CD8-positive, alpha-beta memory T cell (primary cell): ENCODE measurements at regions not wholly inside any gene's neighbourhood (a gene's known extent, or its start where the extent isn't known, plus 50 kb on each side); places are given as distances from the start of the nearest gene placed in this dataset.

Experiments used
- CTCF ChIA-PET: fragments of 350-600 bp; sonication (Branson Sonifier 250); formaldehyde crosslinking; loops from one replicate; lab custom pipeline; 2021; ENCODE audit warnings: antibody characterized with exemption; lab: Charles Lee
- POLR2A ChIA-PET: fragments of 350-600 bp; sonication (Branson Sonifier 250); formaldehyde crosslinking; loops from one replicate; lab custom pipeline; 2021; ENCODE audit warnings: antibody characterized with exemption; lab: Charles Lee
- DNase-seq, 5 donors: peaks; one replicate each; pipeline versions ENCODE4 v3.0.0 to v3.0.0-alpha.2; 2020 to 2022; ENCODE audit warnings: mixed read lengths in 1 of 5
- H3K27ac ChIP-seq: one replicate; pipeline ENCODE4 v1.7.0; 2013; ENCODE audit warnings: low read depth, mild to moderate bottlenecking, low read length, moderate library complexity
- H3K27me3 ChIP-seq: 2 replicates; pipeline ENCODE4 v1.7.0; 2013; ENCODE audit warnings: low read length, mild to moderate bottlenecking; ENCODE audit not compliant: insufficient read depth, poor library complexity, severe bottlenecking
- H3K36me3 ChIP-seq: 2 replicates; pipeline ENCODE4 v1.7.0; 2013; ENCODE audit warnings: mild to moderate bottlenecking, low read length, moderate library complexity; ENCODE audit not compliant: insufficient read depth
- H3K4me1 ChIP-seq: 2 replicates; pipeline ENCODE4 v1.7.0; 2013; ENCODE audit warnings: mild to moderate bottlenecking, low read length, moderate library complexity; ENCODE audit not compliant: insufficient read depth
- H3K4me3 ChIP-seq: 2 replicates; pipeline ENCODE4 v1.7.0; 2013; ENCODE audit warnings: mild to moderate bottlenecking, low read length
- H3K9me3 ChIP-seq: 2 replicates; pipeline ENCODE4 v1.7.0; 2013; ENCODE audit warnings: mild to moderate bottlenecking, low read length
- H3K27ac Mint-ChIP-seq, 8 donors: one replicate each; pipeline ENCODE4 v1.8.0; 2020 to 2021; ENCODE audit warnings: mixed read lengths in 8 of 8, mild to moderate bottlenecking in 6 of 8, inconsistent platforms in 3 of 8, moderate library complexity in 3 of 8
- H3K27me3 Mint-ChIP-seq, 2 donors: one replicate each; pipeline ENCODE4 v1.8.0; 2020 to 2021; ENCODE audit warnings: mixed read lengths in 2 of 2, mild to moderate bottlenecking in 1 of 2, moderate library complexity in 1 of 2
- H3K36me3 Mint-ChIP-seq, 3 donors: one replicate each; pipeline ENCODE4 v1.8.0; 2020 to 2021; ENCODE audit warnings: mixed read lengths in 3 of 3, inconsistent platforms in 1 of 3, mild to moderate bottlenecking in 1 of 3
- H3K4me1 Mint-ChIP-seq, 3 donors: one replicate each; pipeline ENCODE4 v1.8.0; 2020 to 2021; ENCODE audit warnings: mixed read lengths in 3 of 3, inconsistent platforms in 1 of 3, mild to moderate bottlenecking in 1 of 3
- H3K4me3 Mint-ChIP-seq, 7 donors: one replicate each; pipeline ENCODE4 v1.8.0; 2020 to 2021; ENCODE audit warnings: mixed read lengths in 7 of 7, mild to moderate bottlenecking in 6 of 7, moderate library complexity in 4 of 7, inconsistent platforms in 2 of 7
- H3K9me3 Mint-ChIP-seq, 5 donors: one replicate each; pipeline ENCODE4 v1.8.0; 2020 to 2022; ENCODE audit warnings: mixed read lengths in 5 of 5, mild to moderate bottlenecking in 3 of 5, moderate library complexity in 2 of 5, inconsistent platforms in 1 of 5

- no peak overlapping the region for H3K27ac Mint-ChIP-seq
Measured at GRCh38 chr11:97972731-97973130, 1048.0 kb upstream of the CNTN5 start.

GRCh38 chr11:97973352-97973857 lies 1047.3 kb upstream of the CNTN5 start:
- Mint-ChIP-seq H3K27me3 (no peaks in the 10 kb centered on the region), H3K27ac (no peak overlapping the region), H3K36me3 (no peaks in the 10 kb centered on the region), H3K4me1 (no peaks in the 10 kb centered on the region), H3K4me3 (no peak overlapping the region), H3K9me3 (peaks cover 2 to 17% (median 7%) of the 10 kb centered on the region in 5 donors)
- Histone ChIP-seq H3K9me3 (no peaks in the 10 kb centered on the region), H3K36me3 (no peaks in the 10 kb centered on the region), H3K27me3 (no peaks in the 10 kb centered on the region), H3K4me1 (no peaks in the 10 kb centered on the region), H3K27ac (peak overlapping the region; percentile 43), H3K4me3 (no peak overlapping the region)
- ChIA-PET POLR2A (no interaction called here), CTCF (no interaction called here)
- DNase-seq, result no peak

More at GRCh38 chr11:97972731-97973130, 1048.0 kb upstream of the CNTN5 start:
- H3K4me1 ChIP-seq, result no peaks in the 10 kb centered on the region
- POLR2A ChIA-PET, result no interaction called here
- H3K36me3 ChIP-seq, result no peaks in the 10 kb centered on the region
- CTCF ChIA-PET, result no interaction called here
- no peaks in the 10 kb centered on the region for H3K4me1 Mint-ChIP-seq
- no peaks in the 10 kb centered on the region for H3K36me3 Mint-ChIP-seq
- peaks cover 2 to 17% (median 7%) of the 10 kb centered on the region in 5 donors for H3K9me3 Mint-ChIP-seq
- no peak overlapping the region for H3K4me3 ChIP-seq
- no peaks in the 10 kb centered on the region for H3K27me3 ChIP-seq
- H3K27ac ChIP-seq, result peak overlapping the region; percentile 43
- no peak for DNase-seq
- H3K27me3 Mint-ChIP-seq, result no peaks in the 10 kb centered on the region
- no peak overlapping the region for H3K4me3 Mint-ChIP-seq
- no peaks in the 10 kb centered on the region for H3K9me3 ChIP-seq

GRCh38 chr11:97974798-97975498 lies 1045.8 kb upstream of the CNTN5 start:
- CTCF ChIA-PET, result no interaction called here

DNA sequence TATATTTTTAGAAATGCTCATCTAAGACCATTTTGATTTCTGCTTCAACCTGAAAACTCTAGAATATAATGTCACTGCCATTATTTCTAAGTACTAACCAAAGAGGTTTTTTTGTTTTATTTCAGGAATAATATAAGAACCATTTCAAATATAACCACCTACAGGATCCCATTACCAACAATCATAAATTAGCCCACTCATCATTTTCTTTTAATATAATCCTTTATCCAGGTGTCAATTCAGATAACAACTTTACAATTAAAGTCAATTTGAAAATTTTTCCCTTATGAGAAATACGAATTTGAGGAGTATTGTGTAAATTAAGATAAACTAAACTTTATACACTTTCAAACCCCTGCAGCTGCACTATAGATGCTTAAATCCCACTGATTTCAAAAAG lies 1043.0 kb upstream of the CNTN5 start:
- H3K36me3 ChIP-seq, result no peaks in the 10 kb centered on the region
- no peak overlapping the region for H3K27ac ChIP-seq
- Mint-ChIP-seq H3K27me3 (no peaks in the 10 kb centered on the region), H3K36me3 (no peaks in the 10 kb centered on the region), H3K9me3 (peaks cover under 1 to 18% (median 9%) of the 10 kb centered on the region in 5 donors), H3K27ac (no peak overlapping the region), H3K4me3 (no peak overlapping the region), H3K4me1 (no peaks in the 10 kb centered on the region)
- POLR2A ChIA-PET, result no interaction called here
- H3K4me3 ChIP-seq, result no peak overlapping the region
- H3K9me3 ChIP-seq, result no peaks in the 10 kb centered on the region
- H3K27me3 ChIP-seq, result no peaks in the 10 kb centered on the region
- no peak for DNase-seq
- CTCF ChIA-PET, result no interaction called here
- no peaks in the 10 kb centered on the region for H3K4me1 ChIP-seq

More at GRCh38 chr11:97974798-97975498, 1045.8 kb upstream of the CNTN5 start:
- Histone ChIP-seq H3K27me3 (no peaks in the 10 kb centered on the region), H3K4me3 (no peak overlapping the region), H3K27ac (peak overlapping the region; percentile 9), H3K36me3 (no peaks in the 10 kb centered on the region), H3K4me1 (no peaks in the 10 kb centered on the region), H3K9me3 (no peaks in the 10 kb centered on the region)
- POLR2A ChIA-PET, result no interaction called here
- Mint-ChIP-seq H3K9me3 (peaks cover 3 to 14% (median 10%) of the 10 kb centered on the region in 5 donors), H3K36me3 (no peaks in the 10 kb centered on the region), H3K27ac (no peak overlapping the region), H3K4me3 (no peak overlapping the region), H3K27me3 (no peaks in the 10 kb centered on the region), H3K4me1 (no peaks in the 10 kb centered on the region)
- DNase-seq, result no peak

DNA sequence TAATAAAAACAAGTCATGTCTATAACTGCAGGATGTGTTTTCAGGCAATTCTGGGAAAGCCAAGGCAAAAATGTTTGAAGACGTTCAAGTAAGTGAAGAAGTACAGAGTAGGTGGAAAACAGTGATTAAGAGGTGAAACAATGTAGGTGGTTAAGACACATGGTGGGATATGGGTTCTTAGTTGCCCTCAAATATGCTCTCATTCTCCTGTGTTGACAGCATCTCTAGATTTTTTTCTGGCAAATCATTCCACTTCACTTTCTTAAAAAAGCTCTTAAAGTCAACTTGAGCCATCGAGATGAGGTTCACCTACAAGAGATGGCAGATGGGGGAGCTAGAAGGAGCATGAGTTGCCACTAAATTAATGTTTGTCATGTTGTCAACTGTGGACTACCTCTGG lies 1041.0 kb upstream of the CNTN5 start:
- Histone ChIP-seq H3K27me3 (no peaks in the 10 kb centered on the region), H3K4me3 (no peak overlapping the region), H3K27ac (no peak overlapping the region), H3K4me1 (no peaks in the 10 kb centered on the region), H3K36me3 (no peaks in the 10 kb centered on the region), H3K9me3 (no peaks in the 10 kb centered on the region)
- Mint-ChIP-seq H3K36me3 (no peaks in the 10 kb centered on the region), H3K27me3 (no peaks in the 10 kb centered on the region), H3K4me3 (no peak overlapping the region), H3K9me3 (peaks cover 3 to 23% (median 9%) of the 10 kb centered on the region in 5 donors), H3K4me1 (no peaks in the 10 kb centered on the region), H3K27ac (no peak overlapping the region)
- no peak for DNase-seq
- POLR2A ChIA-PET, result no interaction called here
- CTCF ChIA-PET, result no interaction called here

GRCh38 chr11:97982512-97982911 lies 1038.2 kb upstream of the CNTN5 start:
- no peaks in the 10 kb centered on the region for H3K4me1 Mint-ChIP-seq
- no peak overlapping the region for H3K27ac ChIP-seq
- no peaks in the 10 kb centered on the region for H3K27me3 Mint-ChIP-seq
- no peaks in the 10 kb centered on the region for H3K9me3 ChIP-seq
- H3K4me1 ChIP-seq, result no peaks in the 10 kb centered on the region
- peaks cover 6 to 22% (median 14%) of the 10 kb centered on the region in 5 donors for H3K9me3 Mint-ChIP-seq
- no peak overlapping the region for H3K4me3 Mint-ChIP-seq
- no peak overlapping the region for H3K4me3 ChIP-seq
- H3K36me3 ChIP-seq, result no peaks in the 10 kb centered on the region
- H3K27ac Mint-ChIP-seq, result no peak overlapping the region
- no peaks in the 10 kb centered on the region for H3K27me3 ChIP-seq
- H3K36me3 Mint-ChIP-seq, result no peaks in the 10 kb centered on the region
- CTCF ChIA-PET, result no interaction called here
- POLR2A ChIA-PET, result no interaction called here
- no peak for DNase-seq

GRCh38 chr11:97989121-97989520 lies 1031.6 kb upstream of the CNTN5 start:
- no peaks in the 10 kb centered on the region for H3K4me1 ChIP-seq
- H3K27ac ChIP-seq, result no peak overlapping the region
- no peaks in the 10 kb centered on the region for H3K9me3 ChIP-seq
- H3K27me3 ChIP-seq, result no peaks in the 10 kb centered on the region
- Mint-ChIP-seq H3K27me3 (no peaks in the 10 kb centered on the region), H3K9me3 (peaks cover 7 to 15% (median 10%) of the 10 kb centered on the region in 5 donors), H3K27ac (no peak overlapping the region), H3K4me3 (no peak overlapping the region), H3K4me1 (no peaks in the 10 kb centered on the region), H3K36me3 (no peaks in the 10 kb centered on the region)
- DNase-seq, result no peak
- ChIA-PET CTCF (no interaction called here), POLR2A (no interaction called here)
- no peaks in the 10 kb centered on the region for H3K36me3 ChIP-seq
- H3K4me3 ChIP-seq, result no peak overlapping the region

- Mint-ChIP-seq H3K27me3 (no peaks in the 10 kb centered on the region), H3K36me3 (no peaks in the 10 kb centered on the region), H3K27ac (no peak overlapping the region), H3K9me3 (peaks cover 7 to 17% (median 10%) of the 10 kb centered on the region in 5 donors), H3K4me1 (no peaks in the 10 kb centered on the region), H3K4me3 (no peak overlapping the region)
- no peaks in the 10 kb centered on the region for H3K4me1 ChIP-seq
- H3K9me3 ChIP-seq, result no peaks in the 10 kb centered on the region
- no peaks in the 10 kb centered on the region for H3K27me3 ChIP-seq
- POLR2A ChIA-PET, result no interaction called here
- H3K36me3 ChIP-seq, result no peaks in the 10 kb centered on the region
- DNase-seq, result no peak
- CTCF ChIA-PET, result no interaction called here
- H3K27ac ChIP-seq, result no peak overlapping the region
- H3K4me3 ChIP-seq, result no peak overlapping the region
Measured at GRCh38 chr11:97990162-97990920, 1030.4 kb upstream of the CNTN5 start.
